Smooth muscle cell (in vitro differentiated cells): ENCODE measurements at regions not wholly inside any gene's neighbourhood (a gene's known extent, or its start where the extent isn't known, plus 50 kb on each side); places are given as distances from the start of the nearest gene placed in this dataset.

Experiments used
- DNase-seq: peaks from one replicate; lab custom pipeline; 2025; ENCODE audit not compliant: unreplicated experiment; lab: John Stamatoyannopoulos, UW
- H2AFZ ChIP-seq: fragments of 200-600 bp; sonication (generic); 2 replicates; pipeline ENCODE4 v1.6.0; 2016; ENCODE audit warnings: antibody characterized with exemption, low read depth, mild to moderate bottlenecking
- H3F3A ChIP-seq: fragments of 200-600 bp; sonication (generic); 2 replicates; pipeline ENCODE4 v1.6.0; 2017; ENCODE audit warnings: antibody characterized with exemption, low read depth
- H3K27ac ChIP-seq: fragments of 200-600 bp; sonication (generic); 2 replicates; pipeline ENCODE4 v1.5.1; 2016; ENCODE audit warnings: low read depth, mild to moderate bottlenecking
- H3K27me3 ChIP-seq: fragments of 200-600 bp; sonication (generic); 2 replicates; pipeline ENCODE4 v1.6.1; 2016; ENCODE audit warnings: low read depth, mild to moderate bottlenecking
- H3K36me3 ChIP-seq: fragments of 200-600 bp; sonication (generic); 2 replicates; pipeline ENCODE4 v1.5.1; 2016; ENCODE audit warnings: low read depth
- H3K4me1 ChIP-seq: fragments of 200-600 bp; sonication (generic); 2 replicates; pipeline ENCODE4 v1.5.1; 2016; ENCODE audit warnings: low read depth
- H3K4me2 ChIP-seq: fragments of 200-600 bp; sonication (generic); 2 replicates; pipeline ENCODE4 v1.6.0; 2016; ENCODE audit warnings: mild to moderate bottlenecking
- H3K4me3 ChIP-seq: fragments of 200-600 bp; sonication (generic); 2 replicates; pipeline ENCODE4 v1.5.1; 2016; ENCODE audit warnings: mild to moderate bottlenecking
- H3K79me2 ChIP-seq: fragments of 200-600 bp; sonication (generic); 2 replicates; pipeline ENCODE4 v1.6.0; 2016; ENCODE audit warnings: low read depth, mild to moderate bottlenecking
- H3K9ac ChIP-seq: fragments of 200-600 bp; sonication (generic); 2 replicates; pipeline ENCODE4 v1.6.0; 2016; ENCODE audit warnings: low read depth
- H3K9me3 ChIP-seq: fragments of 200-600 bp; sonication (generic); replicated peaks from 2 replicates; pipeline ENCODE4 v1.5.1; 2016; ENCODE audit warnings: low read depth
- H4K20me1 ChIP-seq: fragments of 200-600 bp; sonication (generic); 2 replicates; pipeline ENCODE4 v1.6.0; 2016; ENCODE audit warnings: low read depth
- CTCF ChIP-seq: fragments of 200-600 bp; sonication (generic); IDR thresholded peaks from 2 replicates; pipeline ENCODE4 v1.5.1; 2017; ENCODE audit warnings: borderline replicate concordance, mild to moderate bottlenecking, antibody characterized with exemption; ENCODE audit not compliant: insufficient read depth, poor library complexity, severe bottlenecking
- WGBS: methylation state at CpG from one replicate; pipeline ENCODE4 v1.1.7; 2016; ENCODE audit warnings: low lambda C conversion rate; 5-methylcytosine and 5-hydroxymethylcytosine counted together

- Histone ChIP-seq H3K4me1 (no peaks in the 10 kb centered on the region), H3K4me2 (no peak overlapping the region), H3K36me3 (no peaks in the 10 kb centered on the region), H3F3A (no peaks in the 10 kb centered on the region), H4K20me1 (no peaks in the 10 kb centered on the region), H3K9ac (no peak overlapping the region), H3K79me2 (no peaks in the 10 kb centered on the region), H3K9me3 (no peaks in the 10 kb centered on the region), H3K27me3 (no peaks in the 10 kb centered on the region), H3K4me3 (no peak overlapping the region), H3K27ac (no peak overlapping the region), H2AFZ (no peak overlapping the region)
- 65% methylated on average over 4 of the region's 4 CpGs for WGBS
- TF ChIP-seq CTCF = no peak
- DNase-seq = no peak
These were observed 101.6 kb downstream of the ARL5B start for GRCh38 chr10:18760836-18761235.

- WGBS = 90% methylated on average over 4 of the region's 4 CpGs
- no peaks in the 10 kb centered on the region for H3K36me3 ChIP-seq
- H3K9me3 ChIP-seq = no peaks in the 10 kb centered on the region
- H3K27me3 ChIP-seq = no peaks in the 10 kb centered on the region
- DNase-seq = no peak
- H3K9ac ChIP-seq = no peak overlapping the region
- H3K27ac ChIP-seq = no peak overlapping the region
- H3F3A ChIP-seq = no peaks in the 10 kb centered on the region
- H3K79me2 ChIP-seq = no peaks in the 10 kb centered on the region
- H3K4me1 ChIP-seq = no peaks in the 10 kb centered on the region
- H3K4me2 ChIP-seq = no peak overlapping the region
- no peak overlapping the region for H3K4me3 ChIP-seq
- no peaks in the 10 kb centered on the region for H4K20me1 ChIP-seq
- H2AFZ ChIP-seq = no peak overlapping the region
- no peak for TF ChIP-seq CTCF
These were observed 108.8 kb downstream of the ARL5B start for GRCh38 chr10:18767981-18768380.

DNA sequence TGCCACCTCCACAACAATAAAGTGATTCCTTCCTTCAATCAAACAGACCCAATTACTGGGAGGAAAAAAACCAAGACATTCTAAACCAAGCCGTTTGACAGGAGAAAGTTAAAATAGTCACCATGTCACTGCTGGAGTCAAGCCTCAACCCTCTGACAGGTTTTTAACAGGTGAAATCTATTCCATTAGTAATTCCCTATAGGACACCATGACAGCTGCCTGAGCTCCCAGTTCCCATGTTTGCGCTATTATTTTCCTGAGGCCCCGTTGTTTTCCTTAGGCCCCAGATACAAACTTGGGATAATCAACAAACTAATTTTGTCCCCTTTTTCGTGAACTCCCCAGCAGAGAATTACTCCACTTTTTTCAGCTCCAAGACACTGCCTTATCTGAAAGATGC lies 113.9 kb downstream of the ARL5B start:
- Histone ChIP-seq H2AFZ (no peak overlapping the region), H3K4me1 (no peaks in the 10 kb centered on the region), H3K27me3 (no peaks in the 10 kb centered on the region), H3K9ac (no peak overlapping the region), H3K79me2 (no peaks in the 10 kb centered on the region), H3F3A (no peaks in the 10 kb centered on the region), H4K20me1 (no peaks in the 10 kb centered on the region), H3K36me3 (no peaks in the 10 kb centered on the region), H3K4me3 (no peak overlapping the region), H3K9me3 (no peaks in the 10 kb centered on the region), H3K27ac (no peak overlapping the region), H3K4me2 (no peak overlapping the region)
- no peak for DNase-seq
- TF ChIP-seq CTCF = no peak
- 90% methylated on average over 4 of the region's 4 CpGs for WGBS

- no peaks in the 10 kb centered on the region for H3K36me3 ChIP-seq
- H3K9me3 ChIP-seq = no peaks in the 10 kb centered on the region
- no peaks in the 10 kb centered on the region for H3K79me2 ChIP-seq
- TF ChIP-seq CTCF = no peak
- no peak overlapping the region for H3K27ac ChIP-seq
- no peaks in the 10 kb centered on the region for H3F3A ChIP-seq
- no peaks in the 10 kb centered on the region for H3K4me1 ChIP-seq
- no peak overlapping the region for H3K4me3 ChIP-seq
- 93% methylated on average over 8 of the region's 8 CpGs for WGBS
- H3K4me2 ChIP-seq = no peak overlapping the region
- H4K20me1 ChIP-seq = no peaks in the 10 kb centered on the region
- H2AFZ ChIP-seq = no peak overlapping the region
- DNase-seq = no peak
- H3K27me3 ChIP-seq = no peaks in the 10 kb centered on the region
- no peak overlapping the region for H3K9ac ChIP-seq
These were observed 118.0 kb downstream of the ARL5B start for GRCh38 chr10:18777258-18777657.
